ENCODE measurements at regions not wholly inside any gene's neighbourhood (a gene's known extent, or its start where the extent isn't known, plus 50 kb on each side); places are given as distances from the start of the nearest gene placed in this dataset.

DNA sequence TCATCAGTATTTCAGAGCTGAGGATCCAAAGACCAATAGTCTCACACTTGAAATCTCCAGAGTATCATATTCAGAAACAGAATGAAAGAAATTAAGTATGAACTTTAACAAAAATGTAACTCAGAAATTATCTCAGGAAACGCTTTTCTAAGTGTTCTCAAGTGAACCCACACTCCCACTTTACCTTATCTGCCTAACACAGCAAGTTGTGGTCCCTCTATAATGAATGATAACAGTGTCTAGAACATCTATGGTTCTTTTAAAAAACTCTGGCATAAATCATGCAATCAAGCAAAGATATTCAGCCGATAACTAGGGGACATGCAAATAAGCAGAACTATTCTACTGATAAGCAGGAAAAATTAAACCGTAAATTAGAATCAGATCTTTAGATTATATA lies 1574.2 kb downstream of the PLA2G4A start:
- no peak overlapping the region for H3K27ac Mint-ChIP-seq
- H3K4me1 Mint-ChIP-seq, result no peaks in the 10 kb centered on the region
- TF ChIP-seq, protein P1, sequence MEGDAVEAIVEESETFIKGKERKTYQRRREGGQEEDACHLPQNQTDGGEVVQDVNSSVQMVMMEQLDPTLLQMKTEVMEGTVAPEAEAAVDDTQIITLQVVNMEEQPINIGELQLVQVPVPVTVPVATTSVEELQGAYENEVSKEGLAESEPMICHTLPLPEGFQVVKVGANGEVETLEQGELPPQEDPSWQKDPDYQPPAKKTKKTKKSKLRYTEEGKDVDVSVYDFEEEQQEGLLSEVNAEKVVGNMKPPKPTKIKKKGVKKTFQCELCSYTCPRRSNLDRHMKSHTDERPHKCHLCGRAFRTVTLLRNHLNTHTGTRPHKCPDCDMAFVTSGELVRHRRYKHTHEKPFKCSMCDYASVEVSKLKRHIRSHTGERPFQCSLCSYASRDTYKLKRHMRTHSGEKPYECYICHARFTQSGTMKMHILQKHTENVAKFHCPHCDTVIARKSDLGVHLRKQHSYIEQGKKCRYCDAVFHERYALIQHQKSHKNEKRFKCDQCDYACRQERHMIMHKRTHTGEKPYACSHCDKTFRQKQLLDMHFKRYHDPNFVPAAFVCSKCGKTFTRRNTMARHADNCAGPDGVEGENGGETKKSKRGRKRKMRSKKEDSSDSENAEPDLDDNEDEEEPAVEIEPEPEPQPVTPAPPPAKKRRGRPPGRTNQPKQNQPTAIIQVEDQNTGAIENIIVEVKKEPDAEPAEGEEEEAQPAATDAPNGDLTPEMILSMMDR (IDR thresholded peaks at IDR 0.05), result no peak
- H3K36me3 Mint-ChIP-seq (ENCODE audit: low read depth), result no peaks in the 10 kb centered on the region
- H3K4me3 Mint-ChIP-seq, result no peak overlapping the region
- DNase-seq, result no peak
- H3K27me3 Mint-ChIP-seq (ENCODE audit: low read depth, poor library complexity), result no peaks in the 10 kb centered on the region
- no peaks in the 10 kb centered on the region for H3K9me3 Mint-ChIP-seq

DNA sequence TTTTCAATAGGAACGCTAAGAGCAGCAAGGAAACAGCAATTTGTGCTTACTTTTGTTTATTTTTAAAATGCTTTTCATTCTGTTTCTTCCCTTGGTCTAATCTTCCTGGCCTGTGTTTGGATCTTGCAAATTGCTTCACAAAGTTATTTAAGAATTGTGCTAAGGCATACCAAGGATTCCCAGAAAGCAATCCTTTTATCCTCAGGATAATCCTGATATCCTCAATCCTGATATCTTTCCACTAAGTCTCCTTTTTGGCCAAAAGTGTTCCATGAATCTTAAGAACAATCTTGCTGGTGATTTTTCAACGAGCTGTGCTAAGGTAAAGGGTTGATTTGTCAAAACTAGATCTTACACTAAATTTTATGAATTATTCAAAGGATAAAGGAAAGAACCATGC lies 1577.9 kb downstream of the PLA2G4A start:
- TF ChIP-seq, protein P1 (IDR thresholded peaks at IDR 0.05), result no peak
- Mint-ChIP-seq H3K9me3 (no peaks in the 10 kb centered on the region), H3K36me3 (ENCODE audit: low read depth) (no peaks in the 10 kb centered on the region), H3K4me3 (no peak overlapping the region), H3K4me1 (no peaks in the 10 kb centered on the region), H3K27me3 (ENCODE audit: low read depth, poor library complexity) (no peaks in the 10 kb centered on the region), H3K27ac (no peak overlapping the region)
- no peak for DNase-seq

DNA sequence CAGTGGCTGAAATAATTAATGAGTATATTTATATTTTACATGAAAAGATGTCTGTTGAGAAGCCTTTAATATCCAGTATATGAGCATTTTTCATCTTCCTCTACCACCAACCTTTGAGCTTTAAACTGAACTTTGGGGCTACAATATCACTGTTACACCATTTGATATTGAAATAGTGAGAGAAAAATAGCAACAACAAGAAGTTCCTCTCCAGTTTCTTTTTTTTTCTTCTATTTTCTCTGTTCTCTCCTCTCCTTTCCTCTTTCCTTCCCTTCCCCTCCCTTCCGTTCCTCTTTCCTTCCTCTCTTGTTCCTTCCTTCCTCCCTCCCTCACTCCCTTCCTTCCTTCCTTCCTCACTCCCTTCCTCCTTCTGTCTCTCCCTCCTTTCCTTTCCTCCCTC lies 1591.4 kb downstream of the PLA2G4A start:
- no peaks in the 10 kb centered on the region for H3K4me1 Mint-ChIP-seq
- no peaks in the 10 kb centered on the region for H3K36me3 Mint-ChIP-seq (ENCODE audit: low read depth)
- no peak overlapping the region for H3K4me3 Mint-ChIP-seq
- H3K27me3 Mint-ChIP-seq (ENCODE audit: low read depth, poor library complexity), result no peaks in the 10 kb centered on the region
- H3K9me3 Mint-ChIP-seq, result no peaks in the 10 kb centered on the region
- DNase-seq, result no peak
- no peak overlapping the region for H3K27ac Mint-ChIP-seq
- TF ChIP-seq, protein P1 (IDR thresholded peaks at IDR 0.05), result no peak

DNA sequence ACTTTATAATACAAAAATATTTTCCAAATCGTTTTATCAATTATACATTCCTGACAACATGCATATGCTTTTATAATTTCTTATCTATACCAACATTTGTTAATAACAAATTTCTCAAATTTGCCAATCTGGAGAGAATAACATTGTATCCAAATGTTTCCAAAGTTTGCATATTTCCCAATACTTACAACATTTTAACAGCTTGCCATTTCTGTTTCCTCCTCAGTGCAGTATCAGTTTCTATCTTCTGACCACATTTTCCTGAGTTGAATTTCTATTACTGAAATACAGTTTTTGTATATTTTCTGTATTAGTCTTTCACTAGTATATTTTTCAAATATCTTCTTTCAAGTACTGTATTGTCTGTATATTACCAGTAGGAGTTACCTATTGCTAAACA lies 1594.3 kb downstream of the PLA2G4A start:
- Mint-ChIP-seq H3K4me3 (no peak overlapping the region), H3K27ac (no peak overlapping the region), H3K27me3 (ENCODE audit: low read depth, poor library complexity) (no peaks in the 10 kb centered on the region), H3K9me3 (no peaks in the 10 kb centered on the region), H3K36me3 (ENCODE audit: low read depth) (no peaks in the 10 kb centered on the region), H3K4me1 (no peaks in the 10 kb centered on the region)
- TF ChIP-seq, protein P1 (IDR thresholded peaks at IDR 0.05), result no peak
- no peak for DNase-seq

DNA sequence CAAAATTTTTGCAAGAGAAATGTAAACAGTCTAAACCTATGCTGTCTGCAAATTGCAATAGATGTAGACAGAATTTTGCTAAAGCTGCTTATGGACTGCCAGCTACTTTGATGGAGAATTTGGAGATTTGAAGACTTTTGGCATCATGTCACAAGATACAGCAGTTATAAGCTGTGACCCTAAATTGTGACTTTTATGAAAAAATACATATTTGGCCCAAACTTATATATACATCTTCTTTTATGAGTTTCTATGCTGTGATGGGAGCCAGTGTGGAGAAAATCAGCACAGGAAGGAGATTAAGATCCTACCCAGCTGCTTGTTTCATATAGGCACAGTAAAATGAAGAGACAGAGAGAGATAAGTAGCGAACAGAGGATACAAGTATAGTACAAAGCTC lies 1595.4 kb downstream of the PLA2G4A start:
- Mint-ChIP-seq H3K9me3 (no peaks in the 10 kb centered on the region), H3K4me3 (no peak overlapping the region), H3K36me3 (ENCODE audit: low read depth) (no peaks in the 10 kb centered on the region), H3K4me1 (no peaks in the 10 kb centered on the region), H3K27ac (no peak overlapping the region), H3K27me3 (ENCODE audit: low read depth, poor library complexity) (no peaks in the 10 kb centered on the region)
- TF ChIP-seq, protein P1 (IDR thresholded peaks at IDR 0.05), result no peak
- no peak for DNase-seq

DNA sequence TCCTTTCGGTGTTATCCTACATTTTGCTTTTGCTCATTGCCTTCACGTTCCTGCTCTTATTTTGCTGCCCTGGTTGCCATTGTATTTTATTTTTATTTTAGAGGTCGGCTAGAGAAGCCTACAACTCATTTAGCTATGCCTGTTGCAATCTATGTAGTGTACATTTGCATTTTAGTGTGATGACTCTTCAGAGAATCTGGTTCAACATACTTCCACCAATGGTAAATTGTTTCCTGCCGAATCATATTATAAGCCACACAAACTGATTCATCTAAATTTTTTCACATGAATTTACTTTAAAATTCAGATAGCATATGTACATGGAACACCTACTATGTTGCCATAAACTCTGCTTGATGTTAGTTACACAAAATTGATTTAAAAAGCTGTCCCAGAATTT lies 1596.9 kb downstream of the PLA2G4A start:
- H3K4me3 Mint-ChIP-seq, result no peak overlapping the region
- TF ChIP-seq, protein P1 (IDR thresholded peaks at IDR 0.05), result no peak
- H3K27me3 Mint-ChIP-seq (ENCODE audit: low read depth, poor library complexity), result no peaks in the 10 kb centered on the region
- H3K27ac Mint-ChIP-seq, result no peak overlapping the region
- no peak for DNase-seq
- no peaks in the 10 kb centered on the region for H3K4me1 Mint-ChIP-seq
- no peaks in the 10 kb centered on the region for H3K9me3 Mint-ChIP-seq
- H3K36me3 Mint-ChIP-seq (ENCODE audit: low read depth), result no peaks in the 10 kb centered on the region

Measured in nephron progenitor cell (in vitro differentiated cells).